HG02678 (cell line): ENCODE measurements at regions not wholly inside any gene's neighbourhood (a gene's known extent, or its start where the extent isn't known, plus 50 kb on each side); places are given as distances from the start of the nearest gene placed in this dataset.

Experiments
- ATAC-seq: cut with Tn5 transposase; IDR thresholded peaks from one replicate; pipeline ENCODE4 v1.9.1; 2021; ENCODE audit warnings: mild to moderate bottlenecking, moderate library complexity; ENCODE audit not compliant: unreplicated experiment

DNA sequence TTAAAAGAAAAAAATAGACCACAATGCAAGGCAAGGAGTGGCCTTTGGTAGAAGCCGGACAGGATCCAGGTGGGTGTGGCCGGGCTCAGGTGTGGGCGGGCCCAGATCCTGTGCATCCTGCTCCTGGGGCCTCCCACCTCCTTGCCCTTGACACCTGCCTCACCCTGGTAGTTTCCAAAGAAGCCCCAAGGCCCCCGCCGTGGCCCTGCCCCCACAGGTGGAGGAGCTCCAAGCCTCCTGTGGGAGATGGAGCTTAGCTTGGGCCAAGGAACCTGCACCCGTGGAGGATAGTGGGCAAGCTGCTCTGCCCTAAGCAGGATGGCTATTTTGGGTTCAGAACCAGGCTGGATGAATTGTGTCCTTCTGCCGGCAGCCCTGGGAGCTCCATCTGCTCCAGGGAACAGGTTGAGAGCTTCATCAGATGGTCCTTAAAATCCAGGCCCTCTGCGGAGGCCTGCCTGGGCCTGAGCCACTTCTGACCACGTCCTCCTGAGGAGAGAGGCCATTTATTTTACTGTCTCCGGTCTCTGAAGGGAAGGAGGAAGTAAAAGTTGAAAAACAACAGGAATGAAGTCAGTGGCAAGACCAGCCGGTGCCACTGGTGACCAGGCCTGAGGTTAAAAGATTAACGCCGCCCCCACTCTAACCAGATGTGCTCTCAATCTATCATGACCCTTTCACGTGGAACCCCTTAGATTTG lies 53.9 kb upstream of the KLF13 start:
- ATAC-seq, result no peak

- no peak for ATAC-seq
Observed at GRCh38 chr15:31273258-31273941, 53.2 kb upstream of the KLF13 start.

DNA sequence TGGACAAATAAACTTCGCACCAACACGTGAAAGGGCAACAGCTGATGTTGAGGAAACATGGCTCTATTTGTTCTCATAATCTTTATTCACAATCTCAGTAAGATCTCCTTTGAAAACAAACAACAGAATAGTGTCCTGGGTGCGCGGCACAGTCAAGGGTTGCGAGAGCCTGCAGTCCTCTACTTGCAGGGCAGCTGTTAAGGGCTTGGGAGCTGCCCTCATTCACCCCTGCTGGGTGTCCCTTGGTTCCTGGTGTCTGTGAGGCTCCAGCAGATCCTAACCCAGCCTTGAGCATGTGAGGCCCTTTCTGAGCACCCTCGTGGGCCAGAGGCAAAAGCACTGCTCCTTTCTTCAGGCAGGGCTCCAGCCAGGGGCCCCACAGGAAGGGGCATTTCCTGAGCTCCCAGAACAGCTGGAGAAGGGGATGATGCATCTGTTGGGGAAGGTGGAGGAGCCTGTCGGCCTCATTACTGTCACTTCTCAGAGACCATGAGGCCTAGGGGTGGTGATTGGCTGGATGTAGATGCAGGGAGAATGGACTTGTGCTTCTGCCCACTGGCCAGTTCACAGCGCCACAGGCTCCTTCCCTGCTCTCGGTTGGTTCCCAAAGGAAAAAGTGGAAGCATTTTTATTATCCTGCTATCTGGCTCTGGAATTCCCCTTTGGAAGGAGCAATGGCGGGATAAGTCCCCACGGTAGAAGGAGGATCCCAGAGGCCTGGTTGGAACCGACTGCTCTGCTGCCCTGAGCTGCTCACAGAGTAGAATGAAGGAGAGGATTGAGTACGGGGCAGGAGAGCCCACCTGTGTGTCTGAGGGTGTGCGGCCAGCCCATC lies 51.9 kb upstream of the KLF13 start:
- ATAC-seq, result no peak

DNA sequence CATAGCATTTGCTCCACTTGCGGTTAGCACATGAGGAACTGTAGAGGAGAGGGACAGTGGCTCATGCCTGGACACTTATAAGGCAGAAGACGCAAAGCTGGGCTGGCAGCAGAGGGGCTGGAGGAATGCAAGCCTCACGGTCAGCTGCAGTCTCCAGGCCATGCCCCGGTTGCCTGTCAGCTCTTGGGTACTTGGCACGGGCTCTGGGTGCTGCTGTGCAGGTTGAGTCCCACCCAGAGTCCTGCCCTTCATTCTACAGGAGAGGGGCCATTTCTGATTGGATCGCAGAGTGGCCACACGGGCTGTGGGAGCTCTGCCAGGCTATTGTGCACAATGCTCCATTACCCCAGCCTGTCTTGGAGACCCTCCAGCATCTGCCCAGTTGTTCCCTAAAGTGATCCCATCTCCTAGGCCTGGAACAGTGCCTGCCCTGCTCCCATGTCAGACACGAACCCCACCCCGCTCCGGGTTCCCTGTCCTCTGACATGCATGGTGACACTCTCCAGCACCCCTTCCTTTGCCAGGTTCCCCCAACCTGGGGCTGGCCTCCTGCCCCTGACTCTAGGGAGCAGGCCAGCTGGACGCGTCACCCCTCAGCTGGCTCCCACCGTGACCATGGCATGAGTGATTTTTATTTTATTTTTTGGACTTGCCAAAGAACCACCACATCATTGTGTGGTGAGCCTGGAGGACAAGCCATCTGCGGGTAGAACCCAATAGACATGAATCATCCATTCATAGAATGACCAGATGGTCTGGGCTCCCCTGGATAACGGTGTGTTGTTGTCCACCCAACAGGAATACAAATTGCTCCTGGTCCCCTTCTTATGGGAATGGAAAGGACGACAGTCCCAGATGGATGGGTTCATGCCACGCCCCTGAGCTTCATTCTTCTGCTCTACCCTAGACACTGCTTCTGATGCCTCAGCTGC lies 51.0 kb upstream of the KLF13 start:
- no peak for ATAC-seq

- ATAC-seq, result no peak
Observed at GRCh38 chr15:31276596-31277298, 49.9 kb upstream of the KLF13 start.
